ENCODE measurements at regions not wholly inside any gene's neighbourhood (a gene's known extent, or its start where the extent isn't known, plus 50 kb on each side); places are given as distances from the start of the nearest gene placed in this dataset.

GRCh38 chr11:80182901-80183300, 742.1 kb upstream of the TENM4 start:
- no peak overlapping the region for H3K4me3 Mint-ChIP-seq
- H3K4me1 Mint-ChIP-seq, result no peaks in the 10 kb centered on the region
- TF ChIP-seq CTCF (IDR thresholded peaks at IDR 0.05), result no peak
- H3K36me3 Mint-ChIP-seq (ENCODE audit: low read depth), result no peaks in the 10 kb centered on the region
- H3K27me3 Mint-ChIP-seq (ENCODE audit: low read depth, poor library complexity), result peaks cover 3% of the 10 kb centered on the region
- H3K27ac Mint-ChIP-seq, result no peak overlapping the region
- peaks cover 24% of the 10 kb centered on the region for H3K9me3 Mint-ChIP-seq
- DNase-seq, result no peak

GRCh38 chr11:80173371-80174136, 732.7 kb upstream of the TENM4 start:
- H3K4me3 Mint-ChIP-seq, result no peak overlapping the region
- no peak overlapping the region for H3K27ac Mint-ChIP-seq
- no peaks in the 10 kb centered on the region for H3K36me3 Mint-ChIP-seq (ENCODE audit: low read depth)
- H3K9me3 Mint-ChIP-seq, result peaks cover 38% of the 10 kb centered on the region
- TF ChIP-seq CTCF (IDR thresholded peaks at IDR 0.05), result no peak
- no peaks in the 10 kb centered on the region for H3K4me1 Mint-ChIP-seq
- DNase-seq, result no peak
- no peaks in the 10 kb centered on the region for H3K27me3 Mint-ChIP-seq (ENCODE audit: low read depth, poor library complexity)

GRCh38 chr11:80168796-80169195, 728.0 kb upstream of the TENM4 start:
- no peaks in the 10 kb centered on the region for H3K27me3 Mint-ChIP-seq (ENCODE audit: low read depth, poor library complexity)
- peaks cover 17% of the 10 kb centered on the region for H3K9me3 Mint-ChIP-seq
- DNase-seq, result no peak
- H3K4me3 Mint-ChIP-seq, result no peak overlapping the region
- H3K36me3 Mint-ChIP-seq (ENCODE audit: low read depth), result no peaks in the 10 kb centered on the region
- no peak for TF ChIP-seq CTCF (IDR thresholded peaks at IDR 0.05)
- H3K27ac Mint-ChIP-seq, result no peak overlapping the region
- no peaks in the 10 kb centered on the region for H3K4me1 Mint-ChIP-seq

- no peak overlapping the region for H3K27ac Mint-ChIP-seq
- no peaks in the 10 kb centered on the region for H3K36me3 Mint-ChIP-seq (ENCODE audit: low read depth)
- TF ChIP-seq CTCF (IDR thresholded peaks at IDR 0.05), result no peak
- H3K4me3 Mint-ChIP-seq, result no peak overlapping the region
- no peaks in the 10 kb centered on the region for H3K4me1 Mint-ChIP-seq
- DNase-seq, result no peak
- H3K27me3 Mint-ChIP-seq (ENCODE audit: low read depth, poor library complexity), result no peaks in the 10 kb centered on the region
- H3K9me3 Mint-ChIP-seq, result peaks cover 17% of the 10 kb centered on the region
Observed at GRCh38 chr11:80167766-80168165, 726.9 kb upstream of the TENM4 start.

- H3K9me3 Mint-ChIP-seq, result peaks cover 6% of the 10 kb centered on the region
- no peak overlapping the region for H3K27ac Mint-ChIP-seq
- H3K27me3 Mint-ChIP-seq (ENCODE audit: low read depth, poor library complexity), result no peaks in the 10 kb centered on the region
- no peak for DNase-seq
- no peak for TF ChIP-seq CTCF (IDR thresholded peaks at IDR 0.05)
- H3K4me3 Mint-ChIP-seq, result no peak overlapping the region
- no peaks in the 10 kb centered on the region for H3K36me3 Mint-ChIP-seq (ENCODE audit: low read depth)
- H3K4me1 Mint-ChIP-seq, result no peaks in the 10 kb centered on the region
Observed at GRCh38 chr11:80165744-80166143, 724.9 kb upstream of the TENM4 start.

- H3K4me1 Mint-ChIP-seq, result no peaks in the 10 kb centered on the region
- no peak for DNase-seq
- H3K27ac Mint-ChIP-seq, result no peak overlapping the region
- peaks cover 1% of the 10 kb centered on the region for H3K27me3 Mint-ChIP-seq (ENCODE audit: low read depth, poor library complexity)
- no peak for TF ChIP-seq CTCF (IDR thresholded peaks at IDR 0.05)
- H3K9me3 Mint-ChIP-seq, result no peaks in the 10 kb centered on the region
- no peaks in the 10 kb centered on the region for H3K36me3 Mint-ChIP-seq (ENCODE audit: low read depth)
- H3K4me3 Mint-ChIP-seq, result no peak overlapping the region
Observed at GRCh38 chr11:80163441-80163840, 722.6 kb upstream of the TENM4 start.

Measured in nephron progenitor cell (in vitro differentiated cells).